Upper lobe of right lung (tissue), 1 donor: ENCODE measurements at regions not wholly inside any gene's neighbourhood (a gene's known extent, or its start where the extent isn't known, plus 50 kb on each side); places are given as distances from the start of the nearest gene placed in this dataset.

Experiments used
- ATAC-seq: fragments of 200-7000 bp; cut with Tn5 transposase; one replicate; pipeline ENCODE4 v1.9.1; 2020; ENCODE audit warnings: mild to moderate bottlenecking, moderate library complexity
- DNase-seq: peaks from one replicate; pipeline ENCODE4 v3.0.0-alpha.2; 2020
- H3K27ac ChIP-seq: fragments of 200-600 bp; one replicate; pipeline ENCODE4 v1.8.0; 2022
- H3K27me3 ChIP-seq: fragments of 200-600 bp; one replicate; pipeline ENCODE4 v1.8.0; 2022; ENCODE audit warnings: mild to moderate bottlenecking
- H3K36me3 ChIP-seq: fragments of 200-600 bp; one replicate; pipeline ENCODE4 v1.8.0; 2022
- H3K4me1 ChIP-seq: fragments of 200-600 bp; one replicate; pipeline ENCODE4 v1.8.0; 2022
- H3K4me3 ChIP-seq: fragments of 200-600 bp; one replicate; pipeline ENCODE4 v1.8.0; 2022; ENCODE audit warnings: mild to moderate bottlenecking
- H3K9me3 ChIP-seq: fragments of 200-600 bp; one replicate; pipeline ENCODE4 v1.8.0; 2022
- intact Hi-C: fragments of 100-400 bp; cut with DNase I; formaldehyde crosslinking; loops from one replicate; pipeline ENCODE4 v1.11.0; 2022
- TF ChIP-seq, protein P1 (sequence below): fragments of 200-600 bp; IDR thresholded peaks from one replicate; pipeline ENCODE4 v1.8.0; 2022; ENCODE audit warnings: antibody characterized with exemption
- donor health status: DM: no; HTN: yes; CAD: no; lungs with severe emphysema.

DNA sequence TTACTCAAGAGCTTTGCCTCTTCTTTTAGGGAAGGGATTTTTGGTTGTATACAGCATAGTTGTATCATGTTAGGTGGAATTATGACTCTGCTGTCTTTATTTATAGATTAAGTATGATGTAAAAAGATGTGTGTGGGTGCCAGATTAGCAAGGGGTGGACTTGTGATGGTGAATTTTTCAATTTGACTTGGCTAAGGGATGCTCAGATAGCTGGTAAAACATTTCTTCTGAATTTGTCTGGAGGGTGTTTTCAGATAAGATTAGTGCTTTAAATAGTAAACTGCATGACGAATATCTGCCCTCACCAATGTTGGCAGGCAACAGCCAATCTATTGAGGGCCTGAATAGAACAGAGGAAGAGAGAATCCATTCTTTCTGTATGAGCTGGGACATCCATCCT, 173.3 kb upstream of the TNFAIP3 start:
- ATAC-seq: no peak
- no peak overlapping the region for H3K27ac ChIP-seq
- no peak for DNase-seq
- no peaks in the 10 kb centered on the region for H3K27me3 ChIP-seq
- TF ChIP-seq, protein P1, sequence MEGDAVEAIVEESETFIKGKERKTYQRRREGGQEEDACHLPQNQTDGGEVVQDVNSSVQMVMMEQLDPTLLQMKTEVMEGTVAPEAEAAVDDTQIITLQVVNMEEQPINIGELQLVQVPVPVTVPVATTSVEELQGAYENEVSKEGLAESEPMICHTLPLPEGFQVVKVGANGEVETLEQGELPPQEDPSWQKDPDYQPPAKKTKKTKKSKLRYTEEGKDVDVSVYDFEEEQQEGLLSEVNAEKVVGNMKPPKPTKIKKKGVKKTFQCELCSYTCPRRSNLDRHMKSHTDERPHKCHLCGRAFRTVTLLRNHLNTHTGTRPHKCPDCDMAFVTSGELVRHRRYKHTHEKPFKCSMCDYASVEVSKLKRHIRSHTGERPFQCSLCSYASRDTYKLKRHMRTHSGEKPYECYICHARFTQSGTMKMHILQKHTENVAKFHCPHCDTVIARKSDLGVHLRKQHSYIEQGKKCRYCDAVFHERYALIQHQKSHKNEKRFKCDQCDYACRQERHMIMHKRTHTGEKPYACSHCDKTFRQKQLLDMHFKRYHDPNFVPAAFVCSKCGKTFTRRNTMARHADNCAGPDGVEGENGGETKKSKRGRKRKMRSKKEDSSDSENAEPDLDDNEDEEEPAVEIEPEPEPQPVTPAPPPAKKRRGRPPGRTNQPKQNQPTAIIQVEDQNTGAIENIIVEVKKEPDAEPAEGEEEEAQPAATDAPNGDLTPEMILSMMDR: no peak
- no peaks in the 10 kb centered on the region for H3K9me3 ChIP-seq
- H3K36me3 ChIP-seq: no peaks in the 10 kb centered on the region
- H3K4me3 ChIP-seq: no peak overlapping the region
- H3K4me1 ChIP-seq: peaks cover 13% of the 10 kb centered on the region
- intact Hi-C loops: no loop called here

DNA sequence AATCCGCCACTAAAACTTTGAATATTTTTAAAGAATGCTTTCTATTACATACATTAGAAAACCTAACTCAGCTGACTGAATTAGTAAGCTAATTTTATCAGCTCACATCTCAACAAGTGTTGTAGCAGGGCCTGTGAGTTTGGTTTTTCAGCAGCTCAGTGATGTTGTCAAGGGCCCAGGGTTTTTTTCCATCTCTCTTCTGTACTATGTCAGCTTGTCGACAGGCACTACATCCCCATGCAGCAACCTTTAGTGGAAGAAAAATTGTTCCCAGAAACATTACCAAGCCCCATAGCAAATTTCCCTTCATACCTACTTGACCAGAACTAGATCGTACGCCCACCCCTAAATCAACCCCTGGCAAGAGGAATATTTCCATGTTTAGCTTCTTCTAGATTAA, 170.3 kb upstream of the TNFAIP3 start:
- TF ChIP-seq, protein P1: no peak

DNA sequence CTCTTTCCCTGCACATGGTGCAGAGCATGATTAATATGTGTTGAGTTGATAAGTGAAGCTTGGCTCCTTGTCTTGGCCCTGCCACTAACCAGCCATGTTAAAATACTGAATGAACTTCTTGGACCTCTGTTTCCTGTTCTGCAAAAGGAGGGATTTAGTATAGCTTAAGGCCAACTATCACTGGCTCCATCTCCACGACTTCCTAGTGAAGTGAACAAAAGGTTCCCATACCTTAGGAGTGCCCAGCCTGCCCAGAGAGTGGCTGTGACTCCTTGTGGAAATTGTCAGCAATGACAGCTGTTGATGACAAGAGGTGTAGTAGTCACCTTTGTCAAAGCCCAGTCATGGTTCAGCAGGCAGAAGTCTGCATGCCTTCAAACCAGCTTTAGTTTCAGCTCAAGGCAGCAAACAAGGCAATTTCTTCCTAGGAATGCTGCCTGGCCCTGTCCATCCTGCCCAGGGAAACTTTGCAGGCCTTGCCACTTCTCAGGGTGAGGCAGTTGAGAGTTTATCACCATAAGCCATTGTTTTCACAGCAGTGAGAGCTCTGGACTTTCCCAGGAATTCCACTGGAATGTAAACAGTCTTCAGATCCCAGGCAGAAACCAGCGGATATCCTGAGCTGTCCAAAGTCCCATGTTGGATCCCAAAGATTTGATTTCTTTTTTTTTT, 169.7 kb upstream of the TNFAIP3 start:
- no peaks in the 10 kb centered on the region for H3K9me3 ChIP-seq
- no peaks in the 10 kb centered on the region for H3K36me3 ChIP-seq
- DNase-seq (no peak), ATAC-seq (peak; percentile 50)
- H3K4me3 ChIP-seq: no peak overlapping the region
- H3K4me1 ChIP-seq: peaks cover 13% of the 10 kb centered on the region
- intact Hi-C loops: no loop called here
- H3K27me3 ChIP-seq: no peaks in the 10 kb centered on the region
- TF ChIP-seq, protein P1: no peak
- H3K27ac ChIP-seq: no peak overlapping the region

More for the DNA sequence above, 170.3 kb upstream of the TNFAIP3 start:
- ATAC-seq (no peak), DNase-seq (no peak)
- Histone ChIP-seq H3K27ac (no peak overlapping the region), H3K27me3 (no peaks in the 10 kb centered on the region), H3K9me3 (no peaks in the 10 kb centered on the region), H3K4me1 (peaks cover 13% of the 10 kb centered on the region), H3K36me3 (no peaks in the 10 kb centered on the region), H3K4me3 (no peak overlapping the region)
- intact Hi-C loops: no loop called here

DNA sequence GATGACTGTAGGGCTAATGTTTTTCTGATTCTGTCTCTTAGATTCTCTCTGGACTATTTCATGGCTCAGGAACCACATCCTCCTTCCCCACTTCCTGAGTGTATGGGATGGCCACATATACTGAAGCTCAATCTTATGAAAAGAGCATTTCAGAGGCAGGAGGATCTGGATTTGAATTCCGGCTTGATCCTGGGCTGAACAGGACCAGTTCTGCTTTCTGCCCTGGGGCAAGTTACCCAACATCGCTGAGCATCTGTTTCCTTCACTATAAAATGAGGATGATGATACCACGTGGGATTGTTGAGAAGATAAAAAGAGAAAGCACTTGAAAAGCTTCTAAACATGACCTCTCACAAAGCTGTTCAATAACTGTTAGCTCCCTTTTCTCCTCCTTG, 168.4 kb upstream of the TNFAIP3 start:
- Histone ChIP-seq H3K4me1 (peaks cover 13% of the 10 kb centered on the region), H3K27me3 (no peaks in the 10 kb centered on the region), H3K36me3 (no peaks in the 10 kb centered on the region), H3K9me3 (no peaks in the 10 kb centered on the region), H3K27ac (peak overlapping the region; percentile 19), H3K4me3 (no peak overlapping the region)
- no peak for DNase-seq
- intact Hi-C loops: no loop called here
- ATAC-seq: peak; percentile 75
- TF ChIP-seq, protein P1: no peak

DNA sequence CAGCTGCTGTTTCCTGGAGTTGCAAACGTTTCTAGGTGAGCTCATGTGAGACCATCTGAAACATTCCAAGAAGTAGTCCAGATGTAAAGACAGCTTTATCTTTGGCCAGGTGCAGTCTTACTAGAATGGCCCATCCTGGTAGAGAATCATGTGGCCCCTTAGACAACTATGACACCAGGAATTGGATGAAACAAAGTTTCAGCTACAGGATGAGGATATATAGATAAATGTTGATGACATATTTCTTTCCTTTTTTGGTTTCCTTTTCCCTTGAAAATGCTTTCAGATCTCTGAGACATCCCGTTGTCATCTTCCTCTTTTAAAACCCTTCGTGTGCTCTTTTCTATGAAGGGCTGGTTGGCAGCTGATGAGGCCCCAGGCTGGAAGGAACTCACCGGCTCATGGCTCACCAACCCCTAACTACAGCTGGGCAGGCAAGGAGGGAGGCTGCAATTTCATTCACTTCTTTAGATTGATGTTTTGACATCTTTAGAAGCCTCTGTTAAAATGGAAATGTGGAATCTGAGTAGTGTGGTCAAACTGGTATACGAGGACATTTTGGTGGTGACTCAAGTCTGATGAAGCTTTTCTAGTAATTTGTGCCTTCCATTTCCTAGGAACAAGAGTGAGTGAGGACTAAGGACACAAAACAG, 167.9 kb upstream of the TNFAIP3 start:
- intact Hi-C loops: no loop called here
- DNase-seq (no peak), ATAC-seq (peak; percentile 52)
- no peaks in the 10 kb centered on the region for H3K36me3 ChIP-seq
- H3K9me3 ChIP-seq: no peaks in the 10 kb centered on the region
- peaks cover 13% of the 10 kb centered on the region for H3K4me1 ChIP-seq
- TF ChIP-seq, protein P1: no peak
- H3K4me3 ChIP-seq: no peak overlapping the region
- peak overlapping the region; percentile 19 for H3K27ac ChIP-seq
- no peaks in the 10 kb centered on the region for H3K27me3 ChIP-seq
